Panc1 (cell line): ENCODE measurements at regions not wholly inside any gene's neighbourhood (a gene's known extent, or its start where the extent isn't known, plus 50 kb on each side); places are given as distances from the start of the nearest gene placed in this dataset.
"Not testable (repeated sequence)": the region's sequence is repeated elsewhere in the genome, so short reads cannot be mapped to it uniquely, and the experiment has no call there.

Experiments
- CTCF ChIP-seq: fragments of 450-650 bp; IDR thresholded peaks from 2 replicates; pipeline ENCODE4 v1.5.1; 2017; ENCODE audit warnings: mild to moderate bottlenecking
- POLR2AphosphoS5 ChIP-seq: IDR thresholded peaks from 2 replicates; pipeline ENCODE4 v1.6.1; 2012; ENCODE audit warnings: mild to moderate bottlenecking, low read depth, low read length, moderate library complexity
- REST ChIP-seq, 2 experiments: IDR thresholded peaks; 2 replicates each; pipeline ENCODE4 v1.6.1; 2011 to 2012; ENCODE audit warnings: low read depth in 2 of 2, control low read depth in 1 of 2, low read length in 1 of 2, mild to moderate bottlenecking in 1 of 2, moderate library complexity in 1 of 2; ENCODE audit not compliant: insufficient read depth in 1 of 2

DNA sequence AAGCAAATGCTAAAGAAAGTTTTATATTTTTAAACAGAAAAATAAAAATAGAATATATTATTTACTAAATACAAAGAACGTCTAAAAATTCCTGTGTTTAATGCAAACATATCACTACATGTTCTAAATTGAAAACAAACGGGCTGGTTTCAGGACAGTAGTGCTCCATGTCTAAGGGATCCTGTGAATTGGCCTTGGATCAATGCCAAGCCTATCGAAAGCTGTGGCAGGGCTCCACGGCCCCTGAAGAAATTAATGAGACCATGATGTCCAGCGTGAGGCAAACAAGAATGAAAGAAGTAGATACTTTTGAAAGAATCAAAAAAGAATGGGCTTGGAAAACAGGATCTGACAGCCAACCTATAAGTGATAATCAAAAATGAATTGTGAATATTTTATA lies 283.4 kb upstream of the RAI14 start:
- TF ChIP-seq CTCF; POLR2AphosphoS5; REST (IDR thresholded peaks at IDR 0.05; ENCODE audit: insufficient read depth in 1 of 2, low read depth in 2 of 2, low read length in 1 of 2): not testable (repeated sequence)
